HG03439 (cell line): ENCODE measurements at regions not wholly inside any gene's neighbourhood (a gene's known extent, or its start where the extent isn't known, plus 50 kb on each side); places are given as distances from the start of the nearest gene placed in this dataset.

Experiments used
- ATAC-seq: cut with Tn5 transposase; IDR thresholded peaks from one replicate; pipeline ENCODE4 v1.9.1; 2021; ENCODE audit warnings: mild to moderate bottlenecking, moderate library complexity; ENCODE audit not compliant: unreplicated experiment

- no peak for ATAC-seq
Observed at GRCh38 chr5:98679963-98680362, 93.5 kb upstream of the RGMB start.

- no peak for ATAC-seq
Observed at GRCh38 chr5:98690002-98690401, 83.5 kb upstream of the RGMB start.

- no peak for ATAC-seq
Observed at GRCh38 chr5:98694902-98695301, 78.6 kb upstream of the RGMB start.

GRCh38 chr5:98698359-98698758 is 75.1 kb upstream of the RGMB start:
- ATAC-seq: no peak

GRCh38 chr5:98700730-98701129 is 72.7 kb upstream of the RGMB start:
- ATAC-seq: no peak

GRCh38 chr5:98705841-98706240 is 67.6 kb upstream of the RGMB start:
- no peak for ATAC-seq

GRCh38 chr5:98709681-98710080 is 63.8 kb upstream of the RGMB start:
- no peak for ATAC-seq

GRCh38 chr5:98713027-98713426 is 60.4 kb upstream of the RGMB start:
- ATAC-seq: no peak

- no peak for ATAC-seq
Observed at GRCh38 chr5:98713856-98714255, 59.6 kb upstream of the RGMB start.

- ATAC-seq: no peak
Observed at GRCh38 chr5:98714710-98715288, 58.7 kb upstream of the RGMB start.

- no peak for ATAC-seq
Observed at GRCh38 chr5:98721231-98721928, 52.1 kb upstream of the RGMB start.

GRCh38 chr5:98722188-98722587 is 51.3 kb upstream of the RGMB start:
- ATAC-seq: no peak

- ATAC-seq: no peak
Observed at GRCh38 chr5:98723061-98723460, 50.4 kb upstream of the RGMB start.
